Neural cell (in vitro differentiated cells): ENCODE measurements at regions not wholly inside any gene's neighbourhood (a gene's known extent, or its start where the extent isn't known, plus 50 kb on each side); places are given as distances from the start of the nearest gene placed in this dataset.

Experiments used
- H2AFZ ChIP-seq: fragments of 200-600, 300-800 bp; sonication (generic), shearing (Covaris generic); 2 replicates; pipeline ENCODE4 v1.6.0; 2014; ENCODE audit warnings: low read depth, mild to moderate bottlenecking, antibody characterized with exemption, low read length, moderate library complexity
- H3F3A ChIP-seq: fragments of 200-600 bp; shearing (Covaris generic); 2 replicates; pipeline ENCODE4 v1.6.1; 2016; ENCODE audit warnings: mild to moderate bottlenecking, moderate library complexity, mixed read lengths, antibody characterized with exemption, low read length; ENCODE audit not compliant: insufficient read depth, poor library complexity, severe bottlenecking
- H3K27ac ChIP-seq: fragments of 200-600, 300-800 bp; sonication (generic), shearing (Covaris generic); 2 replicates; pipeline ENCODE4 v1.5.1; 2014; ENCODE audit warnings: mild to moderate bottlenecking, low read length, moderate library complexity
- H3K27me3 ChIP-seq: fragments of 300-800, 200-600 bp; sonication (generic), shearing (Covaris generic); 2 replicates; pipeline ENCODE4 v1.6.0; 2014; ENCODE audit warnings: mild to moderate bottlenecking, low read depth, low read length, moderate library complexity; ENCODE audit not compliant: insufficient read depth
- H3K36me3 ChIP-seq: fragments of 300-800, 200-600 bp; sonication (generic), shearing (Covaris generic); 2 replicates; pipeline ENCODE4 v1.5.1; 2014; ENCODE audit warnings: mild to moderate bottlenecking, antibody characterized with exemption, low read length, moderate library complexity; ENCODE audit not compliant: insufficient read depth
- H3K4me2 ChIP-seq: fragments of 300-800, 200-600 bp; sonication (generic), shearing (Covaris generic); 2 replicates; pipeline ENCODE4 v1.6.0; 2014; ENCODE audit warnings: mild to moderate bottlenecking, low read length
- H3K4me3 ChIP-seq: fragments of 300-800, 200-600 bp; sonication (generic), shearing (Covaris generic); 2 replicates; pipeline ENCODE4 v1.5.1; 2014; ENCODE audit warnings: mild to moderate bottlenecking, low read length, moderate library complexity
- H3K79me2 ChIP-seq: fragments of 200-600 bp; shearing (Covaris generic); replicated peaks from 2 replicates; pipeline ENCODE4 v1.6.0; 2014; ENCODE audit warnings: mild to moderate bottlenecking, low read length, moderate library complexity; ENCODE audit not compliant: insufficient read depth
- H3K9ac ChIP-seq: fragments of 300-800, 200-600 bp; sonication (generic), shearing (Covaris generic); 2 replicates; pipeline ENCODE4 v1.6.1; 2016; ENCODE audit warnings: mild to moderate bottlenecking, low read length, mixed read lengths
- H3K9me2 ChIP-seq: fragments of 200-600 bp; shearing (Covaris generic); 2 replicates; pipeline ENCODE4 v1.6.1; 2016; ENCODE audit warnings: mild to moderate bottlenecking, low read length, mixed read lengths; ENCODE audit not compliant: insufficient read depth
- H3K9me3 ChIP-seq: fragments of 200-600, 300-800 bp; sonication (generic), shearing (Covaris generic); 2 replicates; pipeline ENCODE4 v1.6.1; 2016; ENCODE audit warnings: mild to moderate bottlenecking, mixed run types, low read length, moderate library complexity, mixed read lengths
- H4K20me1 ChIP-seq: fragments of 200-600 bp; shearing (Covaris generic); 2 replicates; pipeline ENCODE4 v1.6.1; 2016; ENCODE audit warnings: mild to moderate bottlenecking, mixed run types; ENCODE audit not compliant: insufficient read depth
- EP300 ChIP-seq: fragments of 450-650 bp; conservative IDR thresholded peaks from 2 replicates; pipeline ENCODE4 v1.6.1; 2014; ENCODE audit warnings: antibody characterized with exemption, mild to moderate bottlenecking, moderate library complexity; ENCODE audit not compliant: poor library complexity, severe bottlenecking
- EZH2 ChIP-seq: fragments of 200-600, 300-800 bp; shearing (Covaris generic), sonication (generic); IDR thresholded peaks from 2 replicates; pipeline ENCODE4 v1.6.1; 2014; ENCODE audit warnings: antibody characterized with exemption, low read length, borderline replicate concordance, mild to moderate bottlenecking; ENCODE audit not compliant: insufficient read depth, poor library complexity, severe bottlenecking
- MXI1 ChIP-seq: fragments of 450-650 bp; conservative IDR thresholded peaks from 2 replicates; pipeline ENCODE4 v1.6.1; 2014; ENCODE audit warnings: antibody characterized with exemption, mild to moderate bottlenecking; ENCODE audit not compliant: poor library complexity, severe bottlenecking
- POLR2AphosphoS5 ChIP-seq: IDR thresholded peaks from 2 replicates; pipeline ENCODE4 v1.6.1; 2012
- RAD21 ChIP-seq: fragments of 450-650 bp; conservative IDR thresholded peaks from 2 replicates; pipeline ENCODE4 v1.6.1; 2014; ENCODE audit warnings: antibody characterized with exemption, mild to moderate bottlenecking, moderate library complexity
- SMC3 ChIP-seq: fragments of 450-650 bp; conservative IDR thresholded peaks from 2 replicates; pipeline ENCODE4 v1.6.1; 2014; ENCODE audit warnings: antibody characterized with exemption, mild to moderate bottlenecking, moderate library complexity; ENCODE audit not compliant: poor library complexity
- TAF1 ChIP-seq: IDR thresholded peaks from 2 replicates; pipeline ENCODE4 v1.6.1; 2012; ENCODE audit warnings: low read depth
- TF ChIP-seq, protein P1 (sequence below): IDR thresholded peaks from 2 replicates; pipeline ENCODE4 v1.6.1; 2012; ENCODE audit warnings: borderline replicate concordance
- TF ChIP-seq, protein P2 (sequence below): fragments of 450-650 bp; IDR thresholded peaks from 2 replicates; pipeline ENCODE4 v1.5.1; 2014; ENCODE audit warnings: antibody characterized with exemption, mild to moderate bottlenecking, moderate library complexity; ENCODE audit not compliant: poor library complexity, severe bottlenecking

DNA sequence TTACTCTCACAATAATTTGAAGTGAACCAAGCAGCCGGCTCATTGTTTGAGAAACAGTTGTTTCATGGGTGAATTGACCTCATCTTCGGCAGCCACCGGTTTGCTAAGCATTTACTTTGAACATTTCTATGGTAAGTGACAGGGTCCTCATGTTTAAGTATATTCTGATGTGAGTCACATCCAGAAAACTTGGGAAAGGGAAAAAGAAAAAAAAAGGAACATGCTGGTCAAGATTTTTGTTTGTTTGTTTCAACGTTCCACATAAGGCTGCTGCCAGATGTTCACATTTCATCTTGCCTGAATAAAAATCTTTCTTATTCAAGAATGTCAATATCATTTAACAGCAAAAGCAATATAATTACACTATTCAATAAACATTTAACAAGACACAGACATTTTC lies 55.0 kb upstream of the EXOC2 start:
- TF ChIP-seq, protein P1, sequence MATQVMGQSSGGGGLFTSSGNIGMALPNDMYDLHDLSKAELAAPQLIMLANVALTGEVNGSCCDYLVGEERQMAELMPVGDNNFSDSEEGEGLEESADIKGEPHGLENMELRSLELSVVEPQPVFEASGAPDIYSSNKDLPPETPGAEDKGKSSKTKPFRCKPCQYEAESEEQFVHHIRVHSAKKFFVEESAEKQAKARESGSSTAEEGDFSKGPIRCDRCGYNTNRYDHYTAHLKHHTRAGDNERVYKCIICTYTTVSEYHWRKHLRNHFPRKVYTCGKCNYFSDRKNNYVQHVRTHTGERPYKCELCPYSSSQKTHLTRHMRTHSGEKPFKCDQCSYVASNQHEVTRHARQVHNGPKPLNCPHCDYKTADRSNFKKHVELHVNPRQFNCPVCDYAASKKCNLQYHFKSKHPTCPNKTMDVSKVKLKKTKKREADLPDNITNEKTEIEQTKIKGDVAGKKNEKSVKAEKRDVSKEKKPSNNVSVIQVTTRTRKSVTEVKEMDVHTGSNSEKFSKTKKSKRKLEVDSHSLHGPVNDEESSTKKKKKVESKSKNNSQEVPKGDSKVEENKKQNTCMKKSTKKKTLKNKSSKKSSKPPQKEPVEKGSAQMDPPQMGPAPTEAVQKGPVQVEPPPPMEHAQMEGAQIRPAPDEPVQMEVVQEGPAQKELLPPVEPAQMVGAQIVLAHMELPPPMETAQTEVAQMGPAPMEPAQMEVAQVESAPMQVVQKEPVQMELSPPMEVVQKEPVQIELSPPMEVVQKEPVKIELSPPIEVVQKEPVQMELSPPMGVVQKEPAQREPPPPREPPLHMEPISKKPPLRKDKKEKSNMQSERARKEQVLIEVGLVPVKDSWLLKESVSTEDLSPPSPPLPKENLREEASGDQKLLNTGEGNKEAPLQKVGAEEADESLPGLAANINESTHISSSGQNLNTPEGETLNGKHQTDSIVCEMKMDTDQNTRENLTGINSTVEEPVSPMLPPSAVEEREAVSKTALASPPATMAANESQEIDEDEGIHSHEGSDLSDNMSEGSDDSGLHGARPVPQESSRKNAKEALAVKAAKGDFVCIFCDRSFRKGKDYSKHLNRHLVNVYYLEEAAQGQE, result no peak
- TF ChIP-seq SMC3 (no peak), TAF1 (no peak), POLR2AphosphoS5 (no peak), MXI1 (no peak), EP300 (no peak), RAD21 (no peak), EZH2 (no peak)
- TF ChIP-seq, protein P2, sequence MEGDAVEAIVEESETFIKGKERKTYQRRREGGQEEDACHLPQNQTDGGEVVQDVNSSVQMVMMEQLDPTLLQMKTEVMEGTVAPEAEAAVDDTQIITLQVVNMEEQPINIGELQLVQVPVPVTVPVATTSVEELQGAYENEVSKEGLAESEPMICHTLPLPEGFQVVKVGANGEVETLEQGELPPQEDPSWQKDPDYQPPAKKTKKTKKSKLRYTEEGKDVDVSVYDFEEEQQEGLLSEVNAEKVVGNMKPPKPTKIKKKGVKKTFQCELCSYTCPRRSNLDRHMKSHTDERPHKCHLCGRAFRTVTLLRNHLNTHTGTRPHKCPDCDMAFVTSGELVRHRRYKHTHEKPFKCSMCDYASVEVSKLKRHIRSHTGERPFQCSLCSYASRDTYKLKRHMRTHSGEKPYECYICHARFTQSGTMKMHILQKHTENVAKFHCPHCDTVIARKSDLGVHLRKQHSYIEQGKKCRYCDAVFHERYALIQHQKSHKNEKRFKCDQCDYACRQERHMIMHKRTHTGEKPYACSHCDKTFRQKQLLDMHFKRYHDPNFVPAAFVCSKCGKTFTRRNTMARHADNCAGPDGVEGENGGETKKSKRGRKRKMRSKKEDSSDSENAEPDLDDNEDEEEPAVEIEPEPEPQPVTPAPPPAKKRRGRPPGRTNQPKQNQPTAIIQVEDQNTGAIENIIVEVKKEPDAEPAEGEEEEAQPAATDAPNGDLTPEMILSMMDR, result no peak
- no peaks in the 10 kb centered on the region for H3K9me2 ChIP-seq
- H3K36me3 ChIP-seq, result no peaks in the 10 kb centered on the region
- no peaks in the 10 kb centered on the region for H4K20me1 ChIP-seq
- H3K9me3 ChIP-seq, result no peaks in the 10 kb centered on the region
- H2AFZ ChIP-seq, result no peak overlapping the region
- no peaks in the 10 kb centered on the region for H3F3A ChIP-seq
- H3K4me2 ChIP-seq, result no peak overlapping the region
- H3K9ac ChIP-seq, result no peak overlapping the region
- no peak overlapping the region for H3K27ac ChIP-seq
- H3K79me2 ChIP-seq, result no peaks in the 10 kb centered on the region
- H3K4me3 ChIP-seq, result no peak overlapping the region
- no peaks in the 10 kb centered on the region for H3K27me3 ChIP-seq

DNA sequence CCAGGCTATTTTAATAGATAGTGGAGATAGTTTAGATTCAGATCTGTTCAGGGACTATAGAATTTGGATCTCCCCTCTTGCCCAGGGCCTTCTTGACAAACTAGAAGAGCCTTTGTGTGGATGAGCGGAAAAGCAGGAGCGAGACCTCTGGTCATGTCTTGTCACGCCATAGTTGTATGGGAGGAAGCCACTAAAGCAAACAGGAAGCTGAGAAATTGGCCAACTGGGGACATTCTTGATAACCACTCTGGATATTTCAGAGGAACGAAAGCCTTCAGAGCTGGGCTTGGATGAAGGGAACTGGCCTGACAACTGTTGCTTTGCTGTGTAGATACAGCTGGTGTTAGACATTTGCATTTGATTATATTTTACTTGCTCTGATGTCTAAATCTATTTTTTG lies 54.1 kb upstream of the EXOC2 start:
- no peaks in the 10 kb centered on the region for H3K36me3 ChIP-seq
- H3K27me3 ChIP-seq, result no peaks in the 10 kb centered on the region
- TF ChIP-seq, protein P1, result no peak
- no peak for TF ChIP-seq EZH2
- TF ChIP-seq POLR2AphosphoS5, result no peak
- no peak for TF ChIP-seq SMC3
- TF ChIP-seq EP300, result no peak
- TF ChIP-seq TAF1, result no peak
- TF ChIP-seq MXI1, result no peak
- TF ChIP-seq, protein P2, result no peak
- no peak for TF ChIP-seq RAD21
- no peak overlapping the region for H2AFZ ChIP-seq
- H3K9me3 ChIP-seq, result no peaks in the 10 kb centered on the region
- no peaks in the 10 kb centered on the region for H4K20me1 ChIP-seq
- H3F3A ChIP-seq, result no peaks in the 10 kb centered on the region
- no peaks in the 10 kb centered on the region for H3K79me2 ChIP-seq
- no peak overlapping the region for H3K4me3 ChIP-seq
- no peak overlapping the region for H3K4me2 ChIP-seq
- no peaks in the 10 kb centered on the region for H3K9me2 ChIP-seq
- H3K27ac ChIP-seq, result no peak overlapping the region
- H3K9ac ChIP-seq, result no peak overlapping the region
